Activated CD4-positive, alpha-beta T cell treated with anti-CD3 and anti-CD28 coated beads, Interleukin-2, amount 10 ng/mL, durations not matched to agents 7 days and 5 days (primary cell): ENCODE measurements at regions not wholly inside any gene's neighbourhood (a gene's known extent, or its start where the extent isn't known, plus 50 kb on each side); places are given as distances from the start of the nearest gene placed in this dataset.

Experiments used
- CTCF ChIA-PET: fragments of 350-600 bp; sonication (Branson Sonifier 250); formaldehyde crosslinking; loops from one replicate; lab custom pipeline; 2021; ENCODE audit warnings: antibody characterized with exemption; lab: Charles Lee
- POLR2A ChIA-PET: fragments of 350-600 bp; sonication (Branson Sonifier 250); formaldehyde crosslinking; loops from one replicate; lab custom pipeline; 2021; ENCODE audit warnings: antibody characterized with exemption; lab: Charles Lee
- DNase-seq: peaks from one replicate; pipeline ENCODE4 v3.0.0-alpha.2; 2020
- H3K27ac Mint-ChIP-seq: one replicate; pipeline ENCODE4 v1.8.0; 2021; ENCODE audit warnings: mild to moderate bottlenecking, moderate library complexity, mixed read lengths
- H3K27me3 Mint-ChIP-seq: one replicate; pipeline ENCODE4 v1.8.0; 2021; ENCODE audit warnings: mixed read lengths
- H3K36me3 Mint-ChIP-seq: one replicate; pipeline ENCODE4 v1.8.0; 2021; ENCODE audit warnings: low read depth, mixed read lengths
- H3K4me1 Mint-ChIP-seq: one replicate; pipeline ENCODE4 v1.8.0; 2021; ENCODE audit warnings: mixed read lengths
- H3K4me3 Mint-ChIP-seq: one replicate; pipeline ENCODE4 v1.8.0; 2021; ENCODE audit warnings: mild to moderate bottlenecking, moderate library complexity, mixed read lengths
- H3K9me3 Mint-ChIP-seq: one replicate; pipeline ENCODE4 v1.8.0; 2021; ENCODE audit warnings: mixed read lengths

DNA sequence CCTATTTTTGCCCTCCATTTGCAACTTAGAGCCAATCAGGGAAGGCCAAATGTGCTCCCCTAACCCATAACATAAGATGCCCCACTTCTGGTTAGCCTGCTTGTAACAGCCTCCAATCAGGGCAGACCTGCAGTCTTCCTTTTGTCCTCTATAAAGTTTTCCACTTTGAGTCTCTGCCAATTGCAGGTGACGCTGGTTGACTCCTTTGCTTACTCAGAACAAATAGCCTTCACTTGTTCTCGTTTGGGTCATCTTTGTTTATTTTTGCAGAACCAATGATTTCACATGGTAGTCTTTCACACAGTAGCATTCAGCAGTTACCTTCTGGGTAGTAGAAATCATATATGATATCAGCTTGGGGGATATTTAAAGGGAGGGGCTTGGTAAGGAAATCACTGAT, 225.6 kb downstream of the MINAR1 start:
- no peak overlapping the region for H3K27ac Mint-ChIP-seq

DNA sequence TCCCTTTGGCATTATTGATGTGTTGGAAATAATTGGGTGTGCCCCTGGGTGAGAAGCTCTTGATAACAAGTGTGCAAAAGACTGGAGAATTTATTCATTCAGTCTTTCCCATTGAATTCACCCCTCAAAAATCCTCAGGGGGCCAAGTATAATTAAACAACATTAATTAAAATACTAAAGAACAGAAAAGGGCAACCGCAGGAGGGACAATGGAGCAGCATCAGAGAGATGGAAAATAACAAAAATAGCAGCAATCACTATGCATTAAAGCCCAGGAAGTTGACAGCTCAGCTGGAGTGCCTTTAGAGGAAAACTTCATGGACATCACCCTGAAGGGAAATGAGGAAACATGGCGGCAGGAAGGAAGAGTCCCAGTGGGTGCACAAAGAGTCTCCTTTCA, 227.6 kb downstream of the MINAR1 start:
- Mint-ChIP-seq H3K27ac (no peak overlapping the region), H3K4me3 (no peak overlapping the region), H3K4me1 (no peaks in the 10 kb centered on the region), H3K9me3 (peaks cover 1% of the 10 kb centered on the region), H3K27me3 (peaks cover 30% of the 10 kb centered on the region), H3K36me3 (no peaks in the 10 kb centered on the region)
- no peak for DNase-seq
- ChIA-PET POLR2A (no interaction called here), CTCF (no interaction called here)

More for the DNA sequence above, 225.6 kb downstream of the MINAR1 start:
- ChIA-PET CTCF (no interaction called here), POLR2A (no interaction called here)
- no peak for DNase-seq
- no peak overlapping the region for H3K4me3 Mint-ChIP-seq
- no peaks in the 10 kb centered on the region for H3K36me3 Mint-ChIP-seq
- H3K27me3 Mint-ChIP-seq: peaks cover 28% of the 10 kb centered on the region
- no peaks in the 10 kb centered on the region for H3K4me1 Mint-ChIP-seq
- peaks cover 3% of the 10 kb centered on the region for H3K9me3 Mint-ChIP-seq

DNA sequence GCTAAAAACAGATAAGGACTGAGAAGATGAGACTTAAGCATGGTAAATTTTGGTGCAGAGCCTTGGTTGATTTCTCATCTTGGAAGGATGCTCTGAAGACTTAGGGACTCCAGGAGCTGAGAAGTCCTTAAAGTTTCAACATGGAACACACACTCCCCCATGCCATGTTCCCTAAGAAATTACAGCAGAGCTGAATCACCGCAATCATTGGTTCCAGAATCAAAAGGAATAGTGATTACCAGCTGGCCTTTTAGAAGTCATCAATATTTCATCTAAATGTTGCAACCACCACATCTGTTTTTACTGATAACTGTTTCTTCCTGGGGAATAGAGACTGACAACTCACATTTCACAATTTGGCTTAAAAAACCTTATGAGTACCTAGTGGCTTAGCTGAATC, 229.3 kb downstream of the MINAR1 start:
- Mint-ChIP-seq H3K9me3 (no peaks in the 10 kb centered on the region), H3K27me3 (peaks cover 26% of the 10 kb centered on the region), H3K27ac (no peak overlapping the region), H3K4me3 (no peak overlapping the region), H3K36me3 (no peaks in the 10 kb centered on the region), H3K4me1 (no peaks in the 10 kb centered on the region)
- DNase-seq: no peak
- CTCF ChIA-PET: no interaction called here
- POLR2A ChIA-PET: no interaction called here

DNA sequence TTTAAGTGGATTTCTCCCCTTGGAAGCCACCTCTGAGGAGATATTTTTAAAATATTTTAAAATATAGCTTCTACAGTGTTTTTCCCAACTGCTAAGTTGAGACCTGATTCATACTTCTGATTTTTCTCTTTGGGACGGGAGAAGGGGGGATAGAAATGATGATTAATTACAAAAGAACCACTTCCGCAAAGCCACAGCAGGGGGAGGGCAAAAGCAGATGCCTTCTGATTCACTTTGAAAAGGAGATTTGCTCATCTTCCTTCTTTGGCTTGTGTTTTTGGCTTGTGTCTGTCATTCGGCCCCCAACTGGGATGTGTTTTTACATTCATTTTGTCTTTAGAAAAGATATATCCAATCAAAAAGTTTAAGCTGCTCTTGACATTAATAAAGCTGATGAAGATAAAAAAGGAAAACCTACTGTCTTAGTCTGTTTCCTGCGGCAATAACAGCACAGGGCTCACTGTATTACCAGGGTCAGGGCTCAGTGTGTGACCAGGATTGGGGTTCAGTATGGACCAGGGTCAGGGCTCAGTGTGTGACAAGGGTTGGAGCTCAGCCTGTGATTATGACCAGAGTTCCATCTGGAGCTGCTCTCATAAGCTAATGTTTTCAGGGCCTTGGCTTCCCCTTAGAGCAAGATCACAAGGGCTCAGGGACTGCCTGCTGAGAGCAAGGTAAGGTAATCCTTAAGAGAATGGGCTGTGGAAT, 223.2 kb downstream of the MTHFS start:
- Mint-ChIP-seq H3K36me3 (no peaks in the 10 kb centered on the region), H3K27ac (no peak overlapping the region), H3K4me1 (peaks cover 4% of the 10 kb centered on the region), H3K9me3 (no peaks in the 10 kb centered on the region), H3K27me3 (peaks cover 15% of the 10 kb centered on the region), H3K4me3 (no peak overlapping the region)
- CTCF ChIA-PET: interaction anchor here (0.6 kb wide), 1 partner anchor 133 kb away, joined by 3 read pairs; no protein-coding TSS in a partner anchor
- DNase-seq: no peak
- POLR2A ChIA-PET: no interaction called here

- Mint-ChIP-seq H3K27me3 (peaks cover 15% of the 10 kb centered on the region), H3K9me3 (no peaks in the 10 kb centered on the region), H3K4me1 (peaks cover 4% of the 10 kb centered on the region), H3K27ac (no peak overlapping the region), H3K4me3 (no peak overlapping the region), H3K36me3 (no peaks in the 10 kb centered on the region)
- DNase-seq: no peak
- POLR2A ChIA-PET: no interaction called here
- CTCF ChIA-PET: interaction anchor here (0.6 kb wide), 1 partner anchor 133 kb away, joined by 3 read pairs; no protein-coding TSS in a partner anchor
These were observed 222.7 kb downstream of the MTHFS start for GRCh38 chr15:79674124-79674465.

DNA sequence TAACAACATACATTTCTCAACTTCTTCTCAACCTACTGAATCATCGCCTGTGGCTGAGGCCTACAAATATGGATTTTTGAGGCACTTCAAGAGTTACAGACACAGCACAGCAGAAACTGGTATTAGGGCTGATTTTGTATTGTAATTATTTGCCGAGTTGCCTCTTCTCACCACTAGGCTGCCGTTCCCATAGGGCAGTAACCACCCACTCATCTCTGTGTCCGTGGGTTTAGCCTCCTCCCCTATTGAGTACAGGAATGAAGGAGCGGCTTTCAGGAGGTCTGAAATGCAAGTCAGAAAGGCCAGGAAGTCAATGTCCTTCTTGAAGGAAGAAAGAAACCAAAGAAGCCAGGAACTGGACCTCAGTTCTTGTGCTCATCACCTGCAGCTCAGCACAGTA, 220.8 kb downstream of the MTHFS start:
- peaks cover 4% of the 10 kb centered on the region for H3K4me1 Mint-ChIP-seq
- DNase-seq: no peak
- H3K4me3 Mint-ChIP-seq: no peak overlapping the region
- POLR2A ChIA-PET: no interaction called here
- no peaks in the 10 kb centered on the region for H3K9me3 Mint-ChIP-seq
- H3K27ac Mint-ChIP-seq: no peak overlapping the region
- CTCF ChIA-PET: no interaction called here
- H3K36me3 Mint-ChIP-seq: no peaks in the 10 kb centered on the region
- peaks cover 11% of the 10 kb centered on the region for H3K27me3 Mint-ChIP-seq

DNA sequence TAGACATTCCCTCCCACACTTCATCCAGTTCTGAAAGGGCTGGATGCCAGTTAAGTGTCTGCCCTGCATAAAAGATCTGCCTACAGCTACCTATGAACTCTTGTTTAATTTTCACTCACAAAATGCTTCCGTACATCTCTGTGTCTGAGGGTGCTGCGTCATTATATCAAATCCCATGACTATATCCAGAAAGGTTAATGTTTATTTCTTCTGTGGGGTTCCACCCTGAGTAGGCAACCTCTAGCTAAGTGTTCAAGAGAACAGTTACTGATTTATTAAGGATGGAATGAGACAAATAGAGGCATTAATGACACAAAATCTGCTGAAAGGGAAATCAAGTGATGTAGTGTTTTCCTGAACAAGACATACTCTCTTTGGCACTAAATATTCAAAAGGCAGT, 220.2 kb downstream of the MTHFS start:
- no peaks in the 10 kb centered on the region for H3K36me3 Mint-ChIP-seq
- no peak overlapping the region for H3K27ac Mint-ChIP-seq
- no peaks in the 10 kb centered on the region for H3K9me3 Mint-ChIP-seq
- POLR2A ChIA-PET: no interaction called here
- H3K27me3 Mint-ChIP-seq: peaks cover 9% of the 10 kb centered on the region
- DNase-seq: no peak
- H3K4me3 Mint-ChIP-seq: no peak overlapping the region
- CTCF ChIA-PET: interaction anchor here (1.2 kb wide), 1 partner anchor 81 kb away, joined by 3 read pairs; no protein-coding TSS in a partner anchor
- peaks cover 4% of the 10 kb centered on the region for H3K4me1 Mint-ChIP-seq

DNA sequence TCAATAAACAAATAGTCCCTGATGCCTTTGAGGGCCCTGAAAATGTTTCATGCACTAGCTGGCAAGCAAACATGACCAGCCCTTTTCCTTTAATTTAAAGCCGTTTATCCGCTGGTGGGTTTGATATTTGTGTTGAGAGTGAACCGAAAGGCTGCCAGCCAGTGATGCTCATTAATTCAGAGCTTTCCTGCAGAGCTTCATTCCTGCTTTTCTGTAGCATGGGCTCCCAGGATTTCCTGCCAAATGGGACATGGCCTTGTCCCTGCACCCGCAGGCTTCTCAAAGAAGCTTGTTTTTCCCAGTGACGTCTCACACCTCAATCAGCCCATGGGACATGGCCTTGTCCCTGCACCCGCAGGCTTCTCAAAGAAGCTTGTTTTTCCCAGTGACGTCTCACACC, 219.6 kb downstream of the MTHFS start:
- Mint-ChIP-seq H3K27me3 (peaks cover 9% of the 10 kb centered on the region), H3K4me1 (peaks cover 4% of the 10 kb centered on the region), H3K27ac (no peak overlapping the region), H3K9me3 (no peaks in the 10 kb centered on the region), H3K36me3 (no peaks in the 10 kb centered on the region), H3K4me3 (no peak overlapping the region)
- DNase-seq: no peak
- CTCF ChIA-PET: interaction anchor here (1.2 kb wide), 1 partner anchor 81 kb away, joined by 3 read pairs; no protein-coding TSS in a partner anchor
- POLR2A ChIA-PET: no interaction called here

- H3K9me3 Mint-ChIP-seq: no peaks in the 10 kb centered on the region
- ChIA-PET CTCF (interaction anchor here (1.2 kb wide), 1 partner anchor 82 kb away, joined by 3 read pairs; no protein-coding TSS in a partner anchor), POLR2A (no interaction called here)
- H3K4me3 Mint-ChIP-seq: no peak overlapping the region
- H3K27me3 Mint-ChIP-seq: peaks cover 9% of the 10 kb centered on the region
- H3K4me1 Mint-ChIP-seq: peaks cover 4% of the 10 kb centered on the region
- H3K27ac Mint-ChIP-seq: no peak overlapping the region
- H3K36me3 Mint-ChIP-seq: no peaks in the 10 kb centered on the region
- DNase-seq: no peak
These were observed 218.6 kb downstream of the MTHFS start for GRCh38 chr15:79678032-79678701.

DNA sequence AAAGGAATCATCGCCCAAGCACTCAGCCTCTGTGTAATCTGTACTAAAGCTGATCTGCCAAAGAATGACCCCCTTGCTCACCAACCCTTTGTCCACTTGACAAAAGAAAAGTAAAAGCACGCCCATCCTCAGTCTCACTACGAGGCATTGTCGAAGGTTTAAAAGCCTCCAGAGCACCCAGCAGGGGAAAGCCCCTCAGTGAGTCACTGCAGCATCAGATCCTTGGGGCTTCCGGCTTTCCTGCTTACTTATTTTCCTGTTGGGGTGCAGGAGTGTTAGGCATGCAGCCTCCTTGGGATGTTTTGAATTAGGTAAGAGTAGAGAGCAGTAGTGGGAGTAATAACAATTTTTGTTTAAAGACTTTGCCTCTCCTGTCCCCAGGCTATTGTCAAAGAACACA, 216.1 kb downstream of the MTHFS start:
- ChIA-PET POLR2A (no interaction called here), CTCF (no interaction called here)
- no peak overlapping the region for H3K27ac Mint-ChIP-seq
- H3K4me3 Mint-ChIP-seq: no peak overlapping the region
- H3K27me3 Mint-ChIP-seq: peaks cover 7% of the 10 kb centered on the region
- no peak for DNase-seq
- H3K36me3 Mint-ChIP-seq: no peaks in the 10 kb centered on the region
- no peaks in the 10 kb centered on the region for H3K4me1 Mint-ChIP-seq
- no peaks in the 10 kb centered on the region for H3K9me3 Mint-ChIP-seq

DNA sequence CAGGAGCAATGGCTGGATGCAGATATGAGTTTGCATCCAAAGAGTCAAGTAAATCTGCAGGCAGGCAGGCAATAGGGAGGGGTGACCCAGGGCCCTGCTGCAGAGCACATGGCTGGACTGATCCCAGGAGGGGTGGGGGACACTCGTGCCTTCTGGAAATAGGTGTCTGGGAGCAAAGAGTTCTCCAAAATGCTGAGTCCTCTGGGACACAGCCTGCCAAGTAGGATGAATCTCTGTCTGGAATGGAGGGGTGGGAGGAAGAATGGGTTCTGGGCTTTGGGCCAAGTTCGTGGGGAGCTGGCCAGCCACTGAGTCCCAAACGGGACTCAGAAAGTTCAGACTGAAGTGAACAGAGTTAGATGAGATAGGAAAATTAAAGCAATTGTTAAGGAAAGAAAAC, 214.5 kb downstream of the MTHFS start:
- DNase-seq: no peak
- POLR2A ChIA-PET: no interaction called here
- H3K4me3 Mint-ChIP-seq: no peak overlapping the region
- CTCF ChIA-PET: no interaction called here
- peaks cover 3% of the 10 kb centered on the region for H3K27me3 Mint-ChIP-seq
- H3K27ac Mint-ChIP-seq: no peak overlapping the region
- H3K4me1 Mint-ChIP-seq: no peaks in the 10 kb centered on the region
- H3K36me3 Mint-ChIP-seq: no peaks in the 10 kb centered on the region
- H3K9me3 Mint-ChIP-seq: no peaks in the 10 kb centered on the region

DNA sequence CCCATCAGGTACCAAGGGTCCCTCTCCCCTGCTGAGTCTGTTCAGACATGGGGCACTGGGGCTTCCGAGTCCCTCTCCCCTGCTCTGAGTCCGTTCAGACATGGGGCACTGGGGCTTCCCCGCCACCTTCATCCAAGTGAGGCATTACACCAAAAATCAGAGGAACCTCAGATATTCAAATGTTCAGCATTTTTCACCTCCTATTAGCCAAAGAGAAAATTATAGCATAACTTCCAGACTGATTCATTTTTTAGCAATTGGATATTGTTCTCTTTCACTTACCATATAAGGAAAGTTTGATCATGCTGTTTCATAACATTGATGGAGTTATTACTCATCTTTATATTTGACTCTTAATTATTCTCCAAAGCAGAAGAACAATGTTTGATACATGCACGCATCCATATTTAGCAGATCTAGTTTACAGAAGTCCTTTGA, 213.9 kb downstream of the MTHFS start:
- ChIA-PET POLR2A (no interaction called here), CTCF (no interaction called here)
- Mint-ChIP-seq H3K9me3 (no peaks in the 10 kb centered on the region), H3K27ac (no peak overlapping the region), H3K27me3 (peaks cover under 1% of the 10 kb centered on the region), H3K36me3 (no peaks in the 10 kb centered on the region), H3K4me1 (no peaks in the 10 kb centered on the region), H3K4me3 (no peak overlapping the region)
- DNase-seq: no peak

- Mint-ChIP-seq H3K4me1 (no peaks in the 10 kb centered on the region), H3K27me3 (peaks cover 11% of the 10 kb centered on the region), H3K9me3 (peaks cover 10% of the 10 kb centered on the region), H3K36me3 (no peaks in the 10 kb centered on the region), H3K27ac (no peak overlapping the region), H3K4me3 (no peak overlapping the region)
- ChIA-PET POLR2A (interaction anchor here (0.8 kb wide), 1 partner anchor 594 kb away, joined by 3 read pairs; no protein-coding TSS in a partner anchor), CTCF (no interaction called here)
- no peak for DNase-seq
These were observed 207.8 kb downstream of the MTHFS start for GRCh38 chr15:79689030-79689429.
